ENCODE measurements at regions not wholly inside any gene's neighbourhood (a gene's known extent, or its start where the extent isn't known, plus 50 kb on each side); places are given as distances from the start of the nearest gene placed in this dataset.
"Not testable (repeated sequence)": the region's sequence is repeated elsewhere in the genome, so short reads cannot be mapped to it uniquely, and the experiment has no call there.

DNA sequence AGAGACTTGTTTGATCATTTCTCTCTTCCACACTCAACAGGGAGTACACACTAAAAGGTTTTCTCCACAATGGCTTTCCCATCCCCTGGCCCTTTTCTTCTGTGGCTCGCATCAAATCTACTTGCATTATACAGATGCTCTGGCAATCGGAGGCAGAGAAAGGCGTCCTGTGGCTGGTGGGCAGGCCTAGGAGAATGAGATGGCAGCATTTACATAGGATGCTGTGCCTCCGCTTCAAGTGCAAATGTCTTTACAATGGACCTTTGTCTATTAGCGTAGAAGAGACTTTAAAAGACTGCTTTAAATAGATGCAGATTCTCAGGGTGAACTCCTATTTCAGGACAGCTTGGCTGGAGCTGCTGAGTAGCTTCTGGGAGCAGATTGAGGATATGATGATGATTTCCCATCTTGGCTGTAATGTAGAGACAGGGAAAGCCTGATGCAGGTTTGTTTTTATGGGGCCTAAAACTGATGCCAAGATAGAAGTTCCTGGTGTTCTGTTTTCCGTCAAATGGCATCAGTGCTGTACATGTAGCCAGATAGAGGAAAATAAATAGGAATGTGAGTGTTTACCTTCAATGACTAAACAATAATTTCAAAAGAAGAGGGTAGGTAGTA lies 423.4 kb downstream of the RND3 start:
- H3K4me1 ChIP-seq (ENCODE audit: control insufficient read depth, insufficient read depth, low read length, unreplicated experiment): peaks cover 14% of the 10 kb centered on the region
- no peak overlapping the region for H3K4me3 ChIP-seq (ENCODE audit: low read depth, low read length)
- no peaks in the 10 kb centered on the region for H3K79me2 ChIP-seq (ENCODE audit: control insufficient read depth, insufficient read depth, low read length, unreplicated experiment)
- H3K36me3 ChIP-seq (ENCODE audit: insufficient read depth, low read length): no peaks in the 10 kb centered on the region
- H2AFZ ChIP-seq (ENCODE audit: low read length, unreplicated experiment): no peak overlapping the region
- H3K27ac ChIP-seq (ENCODE audit: low read depth, low read length): no peak overlapping the region
- no peaks in the 10 kb centered on the region for H3K27me3 ChIP-seq (ENCODE audit: insufficient read depth, low read length)

DNA sequence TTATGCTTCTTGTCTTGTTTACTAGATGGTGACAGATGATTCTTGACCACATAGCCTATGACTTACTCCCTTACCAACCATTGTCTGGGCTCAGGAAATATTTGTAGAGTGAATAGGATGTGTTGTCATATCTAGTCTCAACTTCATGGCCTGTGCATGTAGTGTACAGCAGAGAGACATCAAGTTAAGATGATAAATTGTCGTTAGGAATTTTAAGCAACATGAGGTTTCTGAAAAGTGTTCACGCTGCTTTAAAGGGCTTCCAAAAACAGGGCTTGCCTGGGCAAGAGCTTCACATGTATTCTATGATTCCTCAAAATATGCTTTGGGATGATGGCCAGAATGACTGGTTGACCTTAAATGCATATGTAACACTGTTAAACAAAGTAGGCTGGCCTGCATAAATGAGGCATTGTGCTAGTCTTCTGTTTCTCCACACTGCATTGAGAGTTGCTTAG lies 424.0 kb downstream of the RND3 start:
- H3K27me3 ChIP-seq (ENCODE audit: insufficient read depth, low read length): no peaks in the 10 kb centered on the region
- H2AFZ ChIP-seq (ENCODE audit: low read length, unreplicated experiment): no peak overlapping the region
- no peak overlapping the region for H3K4me3 ChIP-seq (ENCODE audit: low read depth, low read length)
- no peak overlapping the region for H3K27ac ChIP-seq (ENCODE audit: low read depth, low read length)
- no peaks in the 10 kb centered on the region for H3K36me3 ChIP-seq (ENCODE audit: insufficient read depth, low read length)
- H3K79me2 ChIP-seq (ENCODE audit: control insufficient read depth, insufficient read depth, low read length, unreplicated experiment): no peaks in the 10 kb centered on the region
- peaks cover 14% of the 10 kb centered on the region for H3K4me1 ChIP-seq (ENCODE audit: control insufficient read depth, insufficient read depth, low read length, unreplicated experiment)

DNA sequence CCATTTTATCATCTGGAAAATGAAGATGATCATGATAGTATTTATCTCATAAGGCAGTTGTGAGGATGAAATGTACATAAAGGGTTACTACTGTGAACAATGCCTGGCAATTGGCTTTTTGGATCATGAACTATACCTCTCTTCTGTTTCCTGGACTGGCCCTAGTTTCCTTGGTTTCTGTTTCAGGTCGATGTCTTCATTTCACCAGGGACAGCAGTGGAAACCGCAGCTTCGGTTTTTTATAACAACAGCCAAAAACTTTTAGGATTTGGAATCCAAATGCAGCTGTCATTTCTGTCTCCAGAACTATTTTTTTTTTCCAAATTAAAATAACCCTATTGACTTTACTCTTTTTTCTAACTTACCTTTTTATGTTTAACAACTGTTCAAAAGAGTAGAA lies 425.1 kb downstream of the RND3 start:
- peaks cover 14% of the 10 kb centered on the region for H3K4me1 ChIP-seq (ENCODE audit: control insufficient read depth, insufficient read depth, low read length, unreplicated experiment)
- H3K27me3 ChIP-seq (ENCODE audit: insufficient read depth, low read length): no peaks in the 10 kb centered on the region
- H3K79me2 ChIP-seq (ENCODE audit: control insufficient read depth, insufficient read depth, low read length, unreplicated experiment): no peaks in the 10 kb centered on the region
- H3K27ac ChIP-seq (ENCODE audit: low read depth, low read length): no peak overlapping the region
- H2AFZ ChIP-seq (ENCODE audit: low read length, unreplicated experiment): peak overlapping the region; percentile 96
- no peaks in the 10 kb centered on the region for H3K36me3 ChIP-seq (ENCODE audit: insufficient read depth, low read length)
- peak overlapping the region; percentile 43; the same call in 1 of the 2 replicates for H3K4me3 ChIP-seq (ENCODE audit: low read depth, low read length)

DNA sequence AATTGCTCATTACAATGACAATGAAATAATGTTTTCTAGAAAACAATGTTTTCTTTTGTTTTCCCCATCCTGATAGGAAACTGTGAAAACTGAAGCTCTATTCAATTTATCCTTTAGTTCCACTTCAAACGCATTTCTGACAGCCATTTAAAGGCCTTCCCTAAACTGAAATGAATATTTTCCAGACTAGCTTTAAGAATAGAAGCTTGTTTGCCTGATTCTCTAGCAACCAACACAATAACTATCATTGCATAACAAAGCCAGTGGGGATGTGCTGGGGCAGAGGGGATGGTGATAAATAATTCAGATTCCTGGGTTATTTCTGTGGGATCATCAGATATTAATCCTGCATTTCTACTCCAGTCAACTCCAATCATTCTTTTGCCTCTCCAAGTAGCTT lies 427.1 kb downstream of the RND3 start:
- H2AFZ ChIP-seq (ENCODE audit: low read length, unreplicated experiment): no peak overlapping the region

DNA sequence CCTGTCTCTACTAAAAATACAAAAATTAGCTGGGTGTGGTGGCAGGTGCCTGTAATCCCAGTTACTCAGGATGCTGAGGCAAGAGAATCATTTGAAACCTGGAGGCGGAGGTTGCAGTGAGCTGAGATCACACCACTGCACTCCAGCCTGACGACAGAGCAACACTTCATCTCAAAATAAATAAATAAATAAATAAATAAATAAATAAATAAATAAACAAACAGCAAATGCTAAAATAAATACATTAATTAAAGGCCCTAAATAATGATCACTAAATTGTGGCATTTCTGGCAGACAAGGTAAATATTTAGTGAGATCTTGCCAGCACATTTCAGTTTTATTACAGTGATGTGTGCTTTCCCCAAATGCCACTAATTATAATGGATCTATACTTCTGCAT lies 427.8 kb downstream of the RND3 start:
- not testable (repeated sequence) for H3K27me3 ChIP-seq (ENCODE audit: insufficient read depth, low read length); H2AFZ ChIP-seq (ENCODE audit: low read length, unreplicated experiment); H3K27ac ChIP-seq (ENCODE audit: low read depth, low read length); H3K79me2 ChIP-seq (ENCODE audit: control insufficient read depth, insufficient read depth, low read length, unreplicated experiment); H3K36me3 ChIP-seq (ENCODE audit: insufficient read depth, low read length); H3K4me3 ChIP-seq (ENCODE audit: low read depth, low read length)
- peaks cover 14% of the 10 kb centered on the region for H3K4me1 ChIP-seq (ENCODE audit: control insufficient read depth, insufficient read depth, low read length, unreplicated experiment)

More for the DNA sequence above, 427.1 kb downstream of the RND3 start:
- Histone ChIP-seq H3K27me3 (ENCODE audit: insufficient read depth, low read length) (no peaks in the 10 kb centered on the region), H3K79me2 (ENCODE audit: control insufficient read depth, insufficient read depth, low read length, unreplicated experiment) (no peaks in the 10 kb centered on the region), H3K4me1 (ENCODE audit: control insufficient read depth, insufficient read depth, low read length, unreplicated experiment) (peaks cover 14% of the 10 kb centered on the region), H3K27ac (ENCODE audit: low read depth, low read length) (no peak overlapping the region), H3K4me3 (ENCODE audit: low read depth, low read length) (no peak overlapping the region), H3K36me3 (ENCODE audit: insufficient read depth, low read length) (no peaks in the 10 kb centered on the region)

DNA sequence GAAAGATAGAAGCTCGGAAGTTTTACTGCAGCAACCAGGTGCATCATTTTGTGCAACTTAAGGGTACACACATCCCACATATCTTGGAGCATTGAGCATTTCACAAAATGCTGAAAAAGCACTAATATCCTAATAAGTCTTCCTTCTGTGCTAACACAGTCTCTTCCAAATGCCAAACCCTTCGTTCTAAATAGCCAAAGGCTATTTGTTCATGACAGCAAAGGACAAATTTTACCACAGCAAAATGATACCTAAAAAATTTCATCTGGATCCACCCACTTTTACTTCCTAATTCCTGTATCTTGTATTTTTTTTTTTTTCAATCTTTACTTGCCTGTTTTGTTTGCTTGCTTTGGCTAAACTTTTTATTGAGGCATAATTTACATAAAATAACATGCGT lies 435.0 kb downstream of the RND3 start:
- Histone ChIP-seq H3K27ac (ENCODE audit: low read depth, low read length) (no peak overlapping the region), H3K79me2 (ENCODE audit: control insufficient read depth, insufficient read depth, low read length, unreplicated experiment) (no peaks in the 10 kb centered on the region), H3K4me1 (ENCODE audit: control insufficient read depth, insufficient read depth, low read length, unreplicated experiment) (peaks cover 5% of the 10 kb centered on the region), H3K4me3 (ENCODE audit: low read depth, low read length) (no peak overlapping the region), H3K36me3 (ENCODE audit: insufficient read depth, low read length) (no peaks in the 10 kb centered on the region), H2AFZ (ENCODE audit: low read length, unreplicated experiment) (no peak overlapping the region), H3K27me3 (ENCODE audit: insufficient read depth, low read length) (no peaks in the 10 kb centered on the region)

DNA sequence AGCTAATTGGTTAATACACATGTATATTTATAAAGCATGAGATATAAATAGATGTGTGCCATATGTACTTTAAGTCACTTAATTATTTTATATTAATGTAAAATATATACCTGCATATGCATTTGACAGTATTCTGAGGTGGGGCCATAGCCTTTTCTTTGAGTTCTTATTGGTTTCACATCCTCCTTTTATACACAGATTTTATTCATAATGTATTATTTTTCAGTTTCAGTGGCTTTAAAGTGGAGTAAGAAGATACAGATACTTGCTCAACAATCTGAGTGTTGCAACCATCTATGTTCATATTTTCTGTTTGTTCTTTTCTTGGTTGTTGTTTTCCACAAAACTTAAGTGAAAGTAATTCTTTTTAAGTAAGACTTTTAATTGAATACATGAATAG lies 436.5 kb downstream of the RND3 start:
- H3K79me2 ChIP-seq (ENCODE audit: control insufficient read depth, insufficient read depth, low read length, unreplicated experiment): no peaks in the 10 kb centered on the region
- H2AFZ ChIP-seq (ENCODE audit: low read length, unreplicated experiment): no peak overlapping the region
- H3K27ac ChIP-seq (ENCODE audit: low read depth, low read length): no peak overlapping the region
- peaks cover 12% of the 10 kb centered on the region for H3K4me1 ChIP-seq (ENCODE audit: control insufficient read depth, insufficient read depth, low read length, unreplicated experiment)
- H3K27me3 ChIP-seq (ENCODE audit: insufficient read depth, low read length): no peaks in the 10 kb centered on the region
- H3K36me3 ChIP-seq (ENCODE audit: insufficient read depth, low read length): no peaks in the 10 kb centered on the region
- no peak overlapping the region for H3K4me3 ChIP-seq (ENCODE audit: low read depth, low read length)

DNA sequence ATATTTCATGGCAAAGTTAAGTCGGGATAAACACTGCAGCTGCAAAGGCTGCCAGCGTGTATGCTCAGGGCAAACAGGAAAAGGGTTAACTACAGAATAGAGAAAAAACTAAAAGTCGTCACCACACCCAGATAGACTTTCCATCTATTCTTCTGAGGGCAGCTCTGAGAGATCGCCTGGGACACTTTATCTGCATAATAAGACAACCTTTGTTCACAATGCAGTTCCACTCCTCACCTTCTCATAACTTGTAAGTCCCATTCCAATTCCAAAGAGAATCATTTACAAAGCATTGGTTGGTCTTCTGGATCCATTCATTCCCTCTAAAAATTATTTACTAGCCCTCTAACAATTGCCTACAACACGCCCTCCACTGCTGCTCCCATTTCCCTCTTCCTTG lies 437.4 kb downstream of the RND3 start:
- Histone ChIP-seq H3K27me3 (ENCODE audit: insufficient read depth, low read length) (no peaks in the 10 kb centered on the region), H3K4me1 (ENCODE audit: control insufficient read depth, insufficient read depth, low read length, unreplicated experiment) (peaks cover 18% of the 10 kb centered on the region), H3K4me3 (ENCODE audit: low read depth, low read length) (no peak overlapping the region), H2AFZ (ENCODE audit: low read length, unreplicated experiment) (no peak overlapping the region), H3K27ac (ENCODE audit: low read depth, low read length) (no peak overlapping the region), H3K36me3 (ENCODE audit: insufficient read depth, low read length) (no peaks in the 10 kb centered on the region), H3K79me2 (ENCODE audit: control insufficient read depth, insufficient read depth, low read length, unreplicated experiment) (no peaks in the 10 kb centered on the region)

DNA sequence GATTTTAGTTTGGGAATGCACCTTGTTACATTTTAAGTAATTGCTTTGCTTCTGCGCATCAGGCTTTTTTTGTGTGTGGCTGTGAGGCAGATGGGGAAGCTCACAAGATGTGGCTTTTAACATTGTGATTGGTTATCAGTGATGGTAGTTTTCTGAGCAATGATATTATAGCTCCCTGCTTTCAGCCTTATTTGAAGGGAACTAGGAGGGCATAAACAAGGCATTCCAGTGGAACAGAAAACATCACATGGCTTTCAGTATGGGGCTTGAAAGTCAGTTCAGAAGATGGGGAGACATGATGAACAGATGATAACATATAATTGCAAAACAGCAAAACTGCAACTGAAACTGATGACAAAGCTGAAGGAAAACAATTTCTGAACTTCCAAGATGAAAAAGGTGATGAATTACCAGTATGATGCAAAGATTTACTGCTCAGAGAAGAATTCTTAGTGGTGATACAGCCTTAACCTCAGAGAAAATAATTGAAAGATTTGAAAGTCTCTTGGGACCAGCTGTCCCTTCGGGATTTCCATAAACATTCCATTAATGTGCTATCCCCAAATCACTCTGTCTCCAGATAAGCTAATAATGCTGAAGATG lies 439.7 kb downstream of the RND3 start:
- Histone ChIP-seq H3K36me3 (ENCODE audit: insufficient read depth, low read length) (no peaks in the 10 kb centered on the region), H3K27ac (ENCODE audit: low read depth, low read length) (no peak overlapping the region), H3K4me1 (ENCODE audit: control insufficient read depth, insufficient read depth, low read length, unreplicated experiment) (peaks cover 18% of the 10 kb centered on the region), H3K27me3 (ENCODE audit: insufficient read depth, low read length) (no peaks in the 10 kb centered on the region), H2AFZ (ENCODE audit: low read length, unreplicated experiment) (no peak overlapping the region), H3K4me3 (ENCODE audit: low read depth, low read length) (no peak overlapping the region), H3K79me2 (ENCODE audit: control insufficient read depth, insufficient read depth, low read length, unreplicated experiment) (no peaks in the 10 kb centered on the region)

- Histone ChIP-seq H3K27me3 (ENCODE audit: insufficient read depth, low read length) (no peaks in the 10 kb centered on the region), H3K4me1 (ENCODE audit: control insufficient read depth, insufficient read depth, low read length, unreplicated experiment) (peaks cover 18% of the 10 kb centered on the region), H3K27ac (ENCODE audit: low read depth, low read length) (no peak overlapping the region), H3K36me3 (ENCODE audit: insufficient read depth, low read length) (no peaks in the 10 kb centered on the region), H2AFZ (ENCODE audit: low read length, unreplicated experiment) (peak overlapping the region; percentile 20), H3K79me2 (ENCODE audit: control insufficient read depth, insufficient read depth, low read length, unreplicated experiment) (no peaks in the 10 kb centered on the region), H3K4me3 (ENCODE audit: low read depth, low read length) (peak overlapping the region; percentile 57)
These were observed 440.7 kb downstream of the RND3 start for GRCh38 chr2:150046810-150047209.

DNA sequence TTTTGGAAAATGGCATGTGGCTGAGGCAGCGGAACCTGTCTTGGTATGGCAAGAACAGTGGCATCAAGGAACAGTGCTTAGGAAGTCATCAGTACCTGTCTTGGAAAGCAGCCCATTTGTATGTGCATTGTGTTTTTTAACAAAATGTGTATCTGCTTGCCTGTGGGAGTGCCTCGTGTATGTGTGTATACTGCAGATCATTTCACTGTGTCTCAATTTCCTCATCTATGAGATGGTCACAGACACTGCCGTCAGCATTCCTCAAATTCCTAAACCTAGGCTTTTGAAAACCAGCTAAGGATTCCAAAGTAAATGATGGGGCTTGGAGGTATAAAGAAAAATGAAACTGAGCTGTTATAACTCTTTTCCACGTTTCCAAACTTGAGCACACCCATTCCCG lies 441.3 kb downstream of the RND3 start:
- peak overlapping the region; percentile 20 for H2AFZ ChIP-seq (ENCODE audit: low read length, unreplicated experiment)
- H3K27ac ChIP-seq (ENCODE audit: low read depth, low read length): no peak overlapping the region
- no peaks in the 10 kb centered on the region for H3K27me3 ChIP-seq (ENCODE audit: insufficient read depth, low read length)
- peak overlapping the region; percentile 57 for H3K4me3 ChIP-seq (ENCODE audit: low read depth, low read length)
- no peaks in the 10 kb centered on the region for H3K36me3 ChIP-seq (ENCODE audit: insufficient read depth, low read length)
- H3K79me2 ChIP-seq (ENCODE audit: control insufficient read depth, insufficient read depth, low read length, unreplicated experiment): no peaks in the 10 kb centered on the region
- H3K4me1 ChIP-seq (ENCODE audit: control insufficient read depth, insufficient read depth, low read length, unreplicated experiment): peaks cover 18% of the 10 kb centered on the region

Data from ACC112 (cell line).